GM23248 (cell line): ENCODE measurements at regions not wholly inside any gene's neighbourhood (a gene's known extent, or its start where the extent isn't known, plus 50 kb on each side); places are given as distances from the start of the nearest gene placed in this dataset.
"Not testable (repeated sequence)": the region's sequence is repeated elsewhere in the genome, so short reads cannot be mapped to it uniquely, and the experiment has no call there.

Source experiments
- DNase-seq: peaks from one replicate; pipeline ENCODE4 v3.0.0-alpha.2; 2015
- H2AFZ ChIP-seq: fragments of 200-600 bp; sonication (generic); 2 replicates; pipeline ENCODE4 v1.6.1; 2016; ENCODE audit warnings: antibody characterized with exemption
- H3F3A ChIP-seq: fragments of 200-600 bp; sonication (generic); 2 replicates; pipeline ENCODE4 v1.6.1; 2016; ENCODE audit warnings: mild to moderate bottlenecking, antibody characterized with exemption, mixed run types; ENCODE audit not compliant: insufficient read depth
- H3K27ac ChIP-seq: fragments of 200-600 bp; sonication (generic); 2 replicates; pipeline ENCODE4 v1.5.1; 2016; ENCODE audit warnings: mild to moderate bottlenecking
- H3K27me3 ChIP-seq: fragments of 200-600 bp; sonication (generic); replicated peaks from 2 replicates; pipeline ENCODE4 v1.6.1; 2016; ENCODE audit warnings: mild to moderate bottlenecking; ENCODE audit not compliant: insufficient read depth
- H3K36me3 ChIP-seq: fragments of 200-600 bp; sonication (generic); 2 replicates; pipeline ENCODE4 v1.6.1; 2016; ENCODE audit warnings: low read depth, mild to moderate bottlenecking
- H3K4me1 ChIP-seq: fragments of 200-600 bp; sonication (generic); 2 replicates; pipeline ENCODE4 v1.6.1; 2016; ENCODE audit warnings: mild to moderate bottlenecking; ENCODE audit not compliant: insufficient read depth
- H3K4me2 ChIP-seq: fragments of 200-600 bp; sonication (generic); one replicate; pipeline ENCODE4 v1.6.1; 2016; ENCODE audit warnings: mild to moderate bottlenecking; ENCODE audit not compliant: unreplicated experiment
- H3K4me3 ChIP-seq: fragments of 200-600 bp; sonication (generic); 2 replicates; pipeline ENCODE4 v1.5.1; 2016; ENCODE audit warnings: mild to moderate bottlenecking
- H3K79me2 ChIP-seq: fragments of 200-600 bp; sonication (generic); 2 replicates; pipeline ENCODE4 v1.6.1; 2016; ENCODE audit warnings: mild to moderate bottlenecking; ENCODE audit not compliant: insufficient read depth
- H3K9ac ChIP-seq: fragments of 200-600 bp; sonication (generic); 2 replicates; pipeline ENCODE4 v1.6.1; 2016; ENCODE audit warnings: mild to moderate bottlenecking
- H3K9me2 ChIP-seq: fragments of 200-600 bp; sonication (generic); 2 replicates; pipeline ENCODE4 v1.6.1; 2016; ENCODE audit warnings: mixed run types, mild to moderate bottlenecking, moderate library complexity; ENCODE audit not compliant: insufficient read depth
- H3K9me3 ChIP-seq: fragments of 200-600 bp; sonication (generic); one replicate; pipeline ENCODE4 v1.6.1; 2017; ENCODE audit warnings: low read depth
- H4K20me1 ChIP-seq: fragments of 200-600 bp; sonication (generic); 2 replicates; pipeline ENCODE4 v1.6.0; 2016; ENCODE audit not compliant: insufficient read depth
- EZH2 ChIP-seq: fragments of 200-600 bp; sonication (generic); IDR thresholded peaks from 2 replicates; pipeline ENCODE4 v1.6.1; 2018; ENCODE audit warnings: antibody characterized with exemption, mild to moderate bottlenecking; ENCODE audit not compliant: insufficient read depth, poor library complexity, severe bottlenecking
- EZH2phosphoT487 ChIP-seq: fragments of 200-600 bp; sonication (generic); IDR thresholded peaks from 2 replicates; pipeline ENCODE4 v1.6.1; 2018; ENCODE audit warnings: antibody characterized with exemption, moderate library complexity, mild to moderate bottlenecking, low read depth; ENCODE audit not compliant: insufficient read depth
- WGBS, 2 experiments: methylation state at CpG; one replicate each; pipeline ENCODE4 v1.1.6; 2015 to 2017; ENCODE audit warnings: low lambda C conversion rate in 2 of 2, low coverage in 1 of 2; ENCODE audit errors: missing lambda C conversion rate in 2 of 2; 5-methylcytosine and 5-hydroxymethylcytosine counted together
- in situ Hi-C: fragments of 300-500 bp; cut with MboI; formaldehyde crosslinking; loops from 2 replicates; pipeline ENCODE4 v1.15.0; 2020

- Histone ChIP-seq H3K4me2 (no peak overlapping the region), H3K4me3 (no peak overlapping the region), H3K27ac (no peak overlapping the region), H3K36me3 (no peaks in the 10 kb centered on the region), H3F3A (no peaks in the 10 kb centered on the region), H3K9me2 (no peaks in the 10 kb centered on the region), H3K9ac (no peak overlapping the region), H4K20me1 (no peaks in the 10 kb centered on the region), H2AFZ (peak overlapping the region; percentile 26; the same call in 1 of the 2 replicates), H3K79me2 (no peaks in the 10 kb centered on the region), H3K4me1 (peaks cover 10% of the 10 kb centered on the region), H3K9me3 (no peaks in the 10 kb centered on the region), H3K27me3 (no peaks in the 10 kb centered on the region)
- no peak for TF ChIP-seq EZH2phosphoT487
- TF ChIP-seq EZH2, result no peak
- no peak for DNase-seq
- in situ Hi-C loops, result no loop called here
These were observed 458.2 kb downstream of the TMEM232 start for GRCh38 chr5:110268283-110268682.

GRCh38 chr5:110268985-110269384 lies 457.5 kb downstream of the TMEM232 start:
- Histone ChIP-seq H3K4me2 (no peak overlapping the region), H2AFZ (peak overlapping the region; percentile 80), H3K9ac (no peak overlapping the region), H3K9me3 (no peaks in the 10 kb centered on the region), H3F3A (no peaks in the 10 kb centered on the region), H3K36me3 (no peaks in the 10 kb centered on the region), H3K4me3 (no peak overlapping the region), H3K79me2 (no peaks in the 10 kb centered on the region), H3K4me1 (peaks cover 10% of the 10 kb centered on the region), H4K20me1 (no peaks in the 10 kb centered on the region), H3K27me3 (no peaks in the 10 kb centered on the region), H3K9me2 (no peaks in the 10 kb centered on the region), H3K27ac (no peak overlapping the region)
- no peak for DNase-seq
- in situ Hi-C loops, result no loop called here
- TF ChIP-seq EZH2phosphoT487 (no peak), EZH2 (no peak)
- WGBS, 2 experiments, result 87 to 92% methylated on average over 1 of the region's 1 CpG

DNA sequence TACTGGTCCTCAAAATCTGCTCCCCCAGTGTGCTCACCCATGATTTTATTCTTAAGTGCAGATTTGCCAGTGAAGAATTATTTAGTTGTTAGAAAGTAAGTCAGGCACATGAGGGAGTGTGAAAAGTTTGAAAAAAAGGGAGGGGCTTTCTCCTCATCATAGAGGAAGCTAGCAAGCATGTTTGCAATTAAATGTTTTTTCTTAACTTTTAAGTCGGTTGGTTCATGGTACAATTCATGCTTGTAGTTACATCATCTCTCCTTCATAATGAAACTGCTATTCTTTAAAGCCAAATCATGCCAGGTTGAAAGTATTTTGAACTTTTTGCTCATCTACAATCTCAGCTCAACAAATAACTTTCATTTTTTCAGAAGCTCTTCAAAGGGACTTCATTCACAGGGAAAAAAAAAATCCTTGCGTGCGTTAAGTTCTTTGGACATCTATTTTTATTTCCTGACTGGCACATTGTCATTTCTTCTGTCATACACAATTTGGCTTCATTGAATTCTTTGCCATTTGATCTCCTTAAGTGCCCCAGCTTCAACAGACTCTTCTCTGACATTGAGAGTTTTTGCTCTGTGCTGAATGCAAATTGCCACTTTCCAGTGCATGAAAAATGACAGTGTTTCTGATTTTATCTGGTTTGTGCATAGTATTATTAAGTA lies 456.9 kb downstream of the TMEM232 start:
- peak overlapping the region; percentile 80 for H2AFZ ChIP-seq
- H3K27ac ChIP-seq, result no peak overlapping the region
- TF ChIP-seq EZH2phosphoT487 (no peak), EZH2 (no peak)
- H3K36me3 ChIP-seq, result no peaks in the 10 kb centered on the region
- peak overlapping the region; percentile 30 for H3K4me2 ChIP-seq
- 11 to 13% methylated on average over 3 of the region's 3 CpGs for WGBS, 2 experiments
- H3K27me3 ChIP-seq, result no peaks in the 10 kb centered on the region
- peaks cover 10% of the 10 kb centered on the region for H3K4me1 ChIP-seq
- H3K9ac ChIP-seq, result peak overlapping the region; percentile 12; the same call in 1 of the 2 replicates
- no peaks in the 10 kb centered on the region for H3K9me2 ChIP-seq
- no peaks in the 10 kb centered on the region for H4K20me1 ChIP-seq
- 0 out of 2 replicates have a peak overlapping the region, but pooled peaks have one; percentile 3 for H3K4me3 ChIP-seq
- no peaks in the 10 kb centered on the region for H3K9me3 ChIP-seq
- DNase-seq, result peak; percentile 28
- H3F3A ChIP-seq, result no peaks in the 10 kb centered on the region
- H3K79me2 ChIP-seq, result no peaks in the 10 kb centered on the region
- in situ Hi-C loops, result no loop called here

- DNase-seq, result no peak
- Histone ChIP-seq H3K4me2 (no peak overlapping the region), H3K4me1 (no peaks in the 10 kb centered on the region), H3K27me3 (no peaks in the 10 kb centered on the region), H3K27ac (no peak overlapping the region), H3F3A (no peaks in the 10 kb centered on the region), H3K4me3 (no peak overlapping the region), H3K9me2 (no peaks in the 10 kb centered on the region), H3K79me2 (no peaks in the 10 kb centered on the region), H4K20me1 (no peaks in the 10 kb centered on the region), H3K9me3 (peaks cover 2% of the 10 kb centered on the region), H2AFZ (no peak overlapping the region), H3K36me3 (no peaks in the 10 kb centered on the region), H3K9ac (no peak overlapping the region)
- in situ Hi-C loops, result no loop called here
- TF ChIP-seq EZH2 (no peak), EZH2phosphoT487 (no peak)
- 41 to 52% methylated on average over 2 of the region's 2 CpGs for WGBS, 2 experiments
These were observed 450.6 kb downstream of the TMEM232 start for GRCh38 chr5:110275878-110276277.

DNA sequence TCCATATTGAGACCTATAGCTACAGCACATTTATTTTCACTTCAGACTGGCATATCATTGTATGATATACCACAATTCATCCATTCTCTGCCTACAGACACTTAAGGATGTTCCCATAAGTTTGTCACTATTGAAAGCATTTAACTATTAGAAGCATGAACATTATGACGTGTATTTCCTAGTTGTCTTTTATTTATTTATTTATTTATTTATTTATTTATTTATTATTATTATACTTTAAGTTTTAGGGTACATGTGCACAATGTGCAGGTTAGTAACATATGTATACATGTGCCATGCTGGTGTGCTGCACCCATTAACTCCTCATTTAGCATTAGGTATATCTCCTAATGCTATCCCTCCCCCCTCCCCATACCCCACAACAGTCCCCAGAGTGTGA lies 448.0 kb downstream of the TMEM232 start:
- H3K4me2 ChIP-seq, H4K20me1 ChIP-seq, H3K4me3 ChIP-seq, H3F3A ChIP-seq, H3K4me1 ChIP-seq, H3K79me2 ChIP-seq, H3K9ac ChIP-seq, in situ Hi-C loops, DNase-seq, H3K9me2 ChIP-seq, H2AFZ ChIP-seq, H3K36me3 ChIP-seq, H3K27me3 ChIP-seq, H3K27ac ChIP-seq, H3K9me3 ChIP-seq: not testable (repeated sequence)
- WGBS, 2 experiments, result 59 to 71% methylated on average over 1 of the region's 1 CpG

DNA sequence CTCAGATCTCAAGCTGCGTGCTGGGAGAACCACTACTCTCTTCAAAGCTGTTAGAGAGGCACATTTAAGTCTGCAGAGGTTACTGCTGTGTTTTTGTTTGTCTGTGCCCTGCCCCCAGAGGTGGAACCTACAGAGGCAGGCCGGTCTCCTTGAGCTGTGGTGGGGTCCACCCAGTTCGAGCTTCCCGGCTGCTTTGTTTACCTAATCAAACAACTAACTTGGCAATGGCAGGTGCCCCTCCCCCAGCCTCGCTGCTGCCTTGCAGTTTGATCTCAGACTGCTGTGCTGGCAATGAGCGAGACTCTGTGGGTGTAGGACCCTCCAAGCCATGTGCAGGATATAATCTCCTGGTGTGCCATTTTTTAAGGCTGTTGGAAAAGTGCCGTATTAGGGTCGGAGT lies 442.4 kb downstream of the TMEM232 start:
- H3K79me2 ChIP-seq, H3K9me2 ChIP-seq, H3K4me2 ChIP-seq, H4K20me1 ChIP-seq, H3K9me3 ChIP-seq, in situ Hi-C loops, DNase-seq, H3K27ac ChIP-seq, H3K4me3 ChIP-seq, H3K36me3 ChIP-seq, H3K4me1 ChIP-seq, H3K27me3 ChIP-seq, H2AFZ ChIP-seq, H3K9ac ChIP-seq: not testable (repeated sequence)
- H3F3A ChIP-seq, result peaks cover 11% of the 10 kb centered on the region
- 66 to 74% methylated on average over 8 of the region's 8 CpGs for WGBS, 2 experiments
